Liver (tissue), 3 donors: ENCODE measurements at regions not wholly inside any gene's neighbourhood (a gene's known extent, or its start where the extent isn't known, plus 50 kb on each side); places are given as distances from the start of the nearest gene placed in this dataset.

Source experiments
- TAF1 ChIP-seq: conservative IDR thresholded peaks from 2 replicates; pipeline ENCODE4 v1.6.1; 2016; ENCODE audit warnings: antibody characterized with exemption, mild to moderate bottlenecking
- YY1 ChIP-seq: IDR thresholded peaks from 2 replicates; pipeline ENCODE4 v1.6.1; 2016; ENCODE audit warnings: antibody characterized with exemption, mild to moderate bottlenecking
- TF ChIP-seq, protein P1 (sequence below): fragments of 150-350 bp; IDR thresholded peaks from 2 replicates; pipeline ENCODE4 v1.5.1; 2017; ENCODE audit warnings: improper control_type of control experiment, low read depth, low read length; ENCODE audit not compliant: missing input control
- TF ChIP-seq, protein P2 (sequence below): IDR thresholded peaks from 2 replicates; pipeline ENCODE4 v1.6.1; 2016; ENCODE audit warnings: antibody characterized with exemption, mild to moderate bottlenecking
- donor health status: healthy.
- donor health status: healthy.

DNA sequence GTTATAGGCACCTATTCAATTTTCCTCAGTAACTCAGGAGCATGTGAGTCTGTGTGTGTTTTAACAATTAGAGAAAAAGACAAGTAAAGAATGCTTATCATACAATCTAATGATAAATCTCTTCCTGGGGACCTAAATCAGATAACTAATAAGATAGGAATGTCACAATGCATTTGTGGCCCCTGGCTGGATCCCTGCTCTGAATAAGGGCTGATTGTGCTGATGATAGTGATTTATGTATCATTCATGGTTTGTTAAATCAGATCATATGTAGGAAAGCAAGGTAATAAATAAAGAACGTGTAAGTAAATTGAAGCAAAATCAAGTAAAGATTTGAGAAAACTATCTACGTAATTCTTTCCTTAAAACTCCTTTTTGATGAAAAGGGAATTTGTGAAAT, 145.9 kb downstream of the C7orf25 start:
- TF ChIP-seq YY1 (no peak), TAF1 (no peak)
- TF ChIP-seq, protein P1, sequence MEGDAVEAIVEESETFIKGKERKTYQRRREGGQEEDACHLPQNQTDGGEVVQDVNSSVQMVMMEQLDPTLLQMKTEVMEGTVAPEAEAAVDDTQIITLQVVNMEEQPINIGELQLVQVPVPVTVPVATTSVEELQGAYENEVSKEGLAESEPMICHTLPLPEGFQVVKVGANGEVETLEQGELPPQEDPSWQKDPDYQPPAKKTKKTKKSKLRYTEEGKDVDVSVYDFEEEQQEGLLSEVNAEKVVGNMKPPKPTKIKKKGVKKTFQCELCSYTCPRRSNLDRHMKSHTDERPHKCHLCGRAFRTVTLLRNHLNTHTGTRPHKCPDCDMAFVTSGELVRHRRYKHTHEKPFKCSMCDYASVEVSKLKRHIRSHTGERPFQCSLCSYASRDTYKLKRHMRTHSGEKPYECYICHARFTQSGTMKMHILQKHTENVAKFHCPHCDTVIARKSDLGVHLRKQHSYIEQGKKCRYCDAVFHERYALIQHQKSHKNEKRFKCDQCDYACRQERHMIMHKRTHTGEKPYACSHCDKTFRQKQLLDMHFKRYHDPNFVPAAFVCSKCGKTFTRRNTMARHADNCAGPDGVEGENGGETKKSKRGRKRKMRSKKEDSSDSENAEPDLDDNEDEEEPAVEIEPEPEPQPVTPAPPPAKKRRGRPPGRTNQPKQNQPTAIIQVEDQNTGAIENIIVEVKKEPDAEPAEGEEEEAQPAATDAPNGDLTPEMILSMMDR: no peak
- TF ChIP-seq, protein P2, sequence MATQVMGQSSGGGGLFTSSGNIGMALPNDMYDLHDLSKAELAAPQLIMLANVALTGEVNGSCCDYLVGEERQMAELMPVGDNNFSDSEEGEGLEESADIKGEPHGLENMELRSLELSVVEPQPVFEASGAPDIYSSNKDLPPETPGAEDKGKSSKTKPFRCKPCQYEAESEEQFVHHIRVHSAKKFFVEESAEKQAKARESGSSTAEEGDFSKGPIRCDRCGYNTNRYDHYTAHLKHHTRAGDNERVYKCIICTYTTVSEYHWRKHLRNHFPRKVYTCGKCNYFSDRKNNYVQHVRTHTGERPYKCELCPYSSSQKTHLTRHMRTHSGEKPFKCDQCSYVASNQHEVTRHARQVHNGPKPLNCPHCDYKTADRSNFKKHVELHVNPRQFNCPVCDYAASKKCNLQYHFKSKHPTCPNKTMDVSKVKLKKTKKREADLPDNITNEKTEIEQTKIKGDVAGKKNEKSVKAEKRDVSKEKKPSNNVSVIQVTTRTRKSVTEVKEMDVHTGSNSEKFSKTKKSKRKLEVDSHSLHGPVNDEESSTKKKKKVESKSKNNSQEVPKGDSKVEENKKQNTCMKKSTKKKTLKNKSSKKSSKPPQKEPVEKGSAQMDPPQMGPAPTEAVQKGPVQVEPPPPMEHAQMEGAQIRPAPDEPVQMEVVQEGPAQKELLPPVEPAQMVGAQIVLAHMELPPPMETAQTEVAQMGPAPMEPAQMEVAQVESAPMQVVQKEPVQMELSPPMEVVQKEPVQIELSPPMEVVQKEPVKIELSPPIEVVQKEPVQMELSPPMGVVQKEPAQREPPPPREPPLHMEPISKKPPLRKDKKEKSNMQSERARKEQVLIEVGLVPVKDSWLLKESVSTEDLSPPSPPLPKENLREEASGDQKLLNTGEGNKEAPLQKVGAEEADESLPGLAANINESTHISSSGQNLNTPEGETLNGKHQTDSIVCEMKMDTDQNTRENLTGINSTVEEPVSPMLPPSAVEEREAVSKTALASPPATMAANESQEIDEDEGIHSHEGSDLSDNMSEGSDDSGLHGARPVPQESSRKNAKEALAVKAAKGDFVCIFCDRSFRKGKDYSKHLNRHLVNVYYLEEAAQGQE: no peak
